ENCODE measurements at regions not wholly inside any gene's neighbourhood (a gene's known extent, or its start where the extent isn't known, plus 50 kb on each side); places are given as distances from the start of the nearest gene placed in this dataset.

- TF ChIP-seq CTCF (IDR thresholded peaks at IDR 0.05; ENCODE audit: low read depth, low read length, poor library complexity, severe bottlenecking) = no peak
- no peak for TF ChIP-seq EZH2phosphoT487 (IDR thresholded peaks at IDR 0.05; ENCODE audit: borderline replicate concordance, low read length)
These were observed 406.9 kb downstream of the LRIG3 start for GRCh38 chr12:58513301-58513834.

Data from DOHH2 (cell line).